ENCODE measurements at regions not wholly inside any gene's neighbourhood (a gene's known extent, or its start where the extent isn't known, plus 50 kb on each side); places are given as distances from the start of the nearest gene placed in this dataset.

DNA sequence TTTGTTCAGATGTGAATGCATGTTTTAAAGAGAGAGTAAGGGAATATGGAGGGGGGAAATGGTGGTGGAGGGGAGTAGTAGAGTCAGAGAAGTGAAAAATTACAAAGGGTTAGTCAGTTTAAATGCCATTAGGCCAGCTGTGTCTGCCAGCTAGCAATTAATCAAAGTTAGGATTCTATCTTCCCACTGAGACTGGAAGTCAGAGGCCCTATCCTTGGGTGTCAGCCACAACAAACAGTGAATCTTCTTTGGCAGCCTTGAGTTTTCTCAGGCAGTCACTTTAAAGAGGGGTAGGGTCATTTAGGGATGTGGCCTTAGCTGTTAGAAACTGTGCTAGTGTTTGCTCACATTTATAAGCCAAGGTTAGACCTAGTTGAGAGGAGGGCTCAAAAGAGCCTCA is 120.5 kb upstream of the BTBD3 start:
- H3K4me3 ChIP-seq (ENCODE audit: low read depth, low read length) = no peak overlapping the region
- H3K9ac ChIP-seq (ENCODE audit: low read depth, low read length) = no peak overlapping the region
- H3K9me3 ChIP-seq (ENCODE audit: control insufficient read depth, insufficient read depth, low read length) = no peaks in the 10 kb centered on the region
- peaks cover 6% of the 10 kb centered on the region for H3K27me3 ChIP-seq (ENCODE audit: control insufficient read depth, insufficient read depth, low read length)
- H3K4me1 ChIP-seq (ENCODE audit: control insufficient read depth, insufficient read depth, low read length) = peaks cover 3% of the 10 kb centered on the region
- no peaks in the 10 kb centered on the region for H3K36me3 ChIP-seq (ENCODE audit: control insufficient read depth, insufficient read depth, low read length)

DNA sequence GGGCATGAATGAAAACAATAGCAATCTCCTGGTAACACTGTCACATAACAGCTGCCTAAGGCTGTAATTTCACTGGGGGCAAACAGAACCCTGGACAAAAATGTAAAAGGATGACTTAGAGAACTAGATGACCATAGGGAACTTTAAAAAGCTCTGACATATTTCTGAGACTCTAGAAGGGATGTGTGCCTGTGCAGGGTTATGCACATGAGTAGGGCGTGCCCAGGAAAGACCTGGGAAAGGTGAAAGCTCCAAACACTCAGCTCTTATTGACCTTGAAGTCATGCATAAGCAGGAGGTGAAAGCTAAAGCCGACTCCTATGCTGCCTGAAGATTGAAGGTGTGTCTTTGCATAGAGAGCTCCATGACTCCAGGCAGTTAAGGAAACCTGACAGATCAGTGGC is 118.4 kb upstream of the BTBD3 start:
- H3K9me3 ChIP-seq (ENCODE audit: control insufficient read depth, insufficient read depth, low read length) = no peaks in the 10 kb centered on the region
- H3K27me3 ChIP-seq (ENCODE audit: control insufficient read depth, insufficient read depth, low read length) = peaks cover 6% of the 10 kb centered on the region
- H3K9ac ChIP-seq (ENCODE audit: low read depth, low read length) = no peak overlapping the region
- H3K4me1 ChIP-seq (ENCODE audit: control insufficient read depth, insufficient read depth, low read length) = peaks cover 3% of the 10 kb centered on the region
- H3K36me3 ChIP-seq (ENCODE audit: control insufficient read depth, insufficient read depth, low read length) = no peaks in the 10 kb centered on the region
- H3K4me3 ChIP-seq (ENCODE audit: low read depth, low read length) = no peak overlapping the region

DNA sequence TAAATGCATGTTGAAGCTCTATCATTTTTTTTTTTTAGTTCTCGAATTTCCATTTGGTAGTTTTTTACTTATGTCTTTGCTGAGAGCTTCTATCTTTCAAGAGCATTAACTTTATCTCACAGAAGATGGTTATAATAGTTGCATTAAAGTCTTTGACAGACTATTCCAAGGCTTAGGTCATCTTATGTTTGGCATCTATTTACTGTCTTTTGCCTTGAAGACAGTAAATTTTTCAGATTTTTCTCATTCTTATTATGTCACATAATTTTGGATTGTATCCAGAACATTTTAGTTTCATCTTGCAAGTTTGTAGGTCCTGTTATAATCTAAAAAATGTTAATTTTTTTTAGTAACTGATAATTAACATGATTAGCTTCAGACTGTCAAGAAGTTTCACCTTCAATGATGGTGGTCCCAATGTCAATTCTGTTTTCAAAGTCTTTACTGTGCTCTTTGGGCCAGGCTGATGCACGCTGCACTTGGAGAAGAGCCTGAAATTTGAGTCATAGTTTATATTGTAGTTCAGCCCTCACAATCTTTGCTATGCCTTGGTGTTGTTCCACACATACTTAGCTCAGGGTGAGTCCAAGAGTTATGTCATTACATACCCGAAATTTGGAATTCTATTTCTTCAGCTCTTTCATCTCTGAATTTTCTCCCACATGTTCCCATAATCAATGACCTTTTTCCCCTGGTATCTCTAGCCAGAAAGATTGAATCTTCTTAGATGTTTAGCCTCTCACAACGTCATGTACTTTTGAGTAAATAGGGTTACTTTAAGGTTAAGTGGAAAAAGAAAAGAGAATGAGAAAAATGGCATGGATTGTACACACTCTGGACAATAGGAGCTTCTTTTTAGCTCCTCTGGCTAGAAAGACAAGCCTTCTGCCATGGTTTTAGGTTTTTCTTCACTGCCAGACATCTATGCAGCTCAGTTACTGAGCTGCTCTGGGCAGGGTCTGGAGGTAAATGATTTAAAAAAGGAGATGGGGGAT is 110.3 kb upstream of the BTBD3 start:
- peaks cover 2% of the 10 kb centered on the region for H3K27me3 ChIP-seq (ENCODE audit: control insufficient read depth, insufficient read depth, low read length)
- H3K9me3 ChIP-seq (ENCODE audit: control insufficient read depth, insufficient read depth, low read length) = no peaks in the 10 kb centered on the region
- peaks cover 9% of the 10 kb centered on the region for H3K4me1 ChIP-seq (ENCODE audit: control insufficient read depth, insufficient read depth, low read length)
- H3K4me3 ChIP-seq (ENCODE audit: low read depth, low read length) = no peak overlapping the region
- H3K9ac ChIP-seq (ENCODE audit: low read depth, low read length) = no peak overlapping the region
- H3K36me3 ChIP-seq (ENCODE audit: control insufficient read depth, insufficient read depth, low read length) = no peaks in the 10 kb centered on the region

DNA sequence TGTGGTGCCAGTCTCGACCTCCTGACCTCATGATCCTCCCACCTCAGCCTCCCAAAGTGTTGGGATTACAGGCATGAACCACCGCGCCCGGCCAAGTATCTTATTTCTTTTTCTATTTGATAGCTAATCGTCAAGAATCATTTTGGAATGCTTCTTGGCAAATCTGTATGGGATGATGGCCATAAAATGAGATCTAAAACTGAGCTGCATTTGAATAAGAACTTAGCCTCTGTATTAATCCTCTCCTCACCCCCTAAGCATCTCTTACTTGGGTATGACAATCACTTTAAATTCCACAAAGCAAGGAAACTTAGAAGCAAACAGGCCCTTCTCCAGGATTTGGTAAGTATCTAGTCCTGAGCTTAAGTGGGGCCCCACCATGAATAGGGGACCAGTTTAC is 108.9 kb upstream of the BTBD3 start:
- Histone ChIP-seq H3K9ac (ENCODE audit: low read depth, low read length) (no peak overlapping the region), H3K27me3 (ENCODE audit: control insufficient read depth, insufficient read depth, low read length) (peaks cover 2% of the 10 kb centered on the region), H3K4me1 (ENCODE audit: control insufficient read depth, insufficient read depth, low read length) (peaks cover 9% of the 10 kb centered on the region), H3K36me3 (ENCODE audit: control insufficient read depth, insufficient read depth, low read length) (no peaks in the 10 kb centered on the region), H3K4me3 (ENCODE audit: low read depth, low read length) (no peak overlapping the region), H3K9me3 (ENCODE audit: control insufficient read depth, insufficient read depth, low read length) (no peaks in the 10 kb centered on the region)

DNA sequence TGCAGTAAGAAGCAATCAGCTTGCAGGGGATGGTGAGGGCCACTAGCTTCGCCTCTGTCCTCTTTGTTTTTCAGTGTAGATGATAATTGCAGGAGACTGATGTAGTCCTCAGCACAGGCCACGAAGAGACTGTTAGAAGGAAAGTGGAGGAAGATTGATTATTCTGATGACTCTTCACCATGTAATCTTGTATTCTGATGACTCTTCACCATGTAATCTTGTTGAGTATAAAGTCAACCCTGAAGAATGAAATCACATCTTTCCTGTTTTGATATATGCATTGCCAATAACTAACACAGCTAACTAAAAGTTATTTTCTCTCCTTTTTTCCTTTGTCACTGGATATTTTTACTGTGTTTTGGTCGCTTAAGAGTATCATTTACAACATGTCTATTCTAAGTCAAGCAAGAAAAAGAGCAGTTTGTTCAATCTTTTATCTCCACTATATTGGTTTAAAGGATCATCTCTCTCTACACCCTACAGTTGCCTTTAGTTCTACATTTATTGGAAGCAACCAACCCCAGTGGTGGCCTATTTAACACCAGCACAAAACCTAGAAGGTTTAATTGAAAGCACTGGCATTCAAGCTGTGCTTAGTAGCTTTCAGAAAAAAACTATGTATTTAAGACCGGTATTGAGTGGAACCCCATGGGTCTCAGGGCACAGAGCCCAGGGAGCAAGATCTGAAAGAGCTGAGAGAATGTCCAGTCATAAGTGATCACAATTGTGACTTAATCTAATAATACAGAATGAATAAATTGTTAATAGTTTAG is 107.2 kb upstream of the BTBD3 start:
- Histone ChIP-seq H3K9ac (ENCODE audit: low read depth, low read length) (no peak overlapping the region), H3K4me3 (ENCODE audit: low read depth, low read length) (no peak overlapping the region), H3K27me3 (ENCODE audit: control insufficient read depth, insufficient read depth, low read length) (peaks cover 2% of the 10 kb centered on the region), H3K36me3 (ENCODE audit: control insufficient read depth, insufficient read depth, low read length) (no peaks in the 10 kb centered on the region), H3K9me3 (ENCODE audit: control insufficient read depth, insufficient read depth, low read length) (no peaks in the 10 kb centered on the region), H3K4me1 (ENCODE audit: control insufficient read depth, insufficient read depth, low read length) (peaks cover 9% of the 10 kb centered on the region)

DNA sequence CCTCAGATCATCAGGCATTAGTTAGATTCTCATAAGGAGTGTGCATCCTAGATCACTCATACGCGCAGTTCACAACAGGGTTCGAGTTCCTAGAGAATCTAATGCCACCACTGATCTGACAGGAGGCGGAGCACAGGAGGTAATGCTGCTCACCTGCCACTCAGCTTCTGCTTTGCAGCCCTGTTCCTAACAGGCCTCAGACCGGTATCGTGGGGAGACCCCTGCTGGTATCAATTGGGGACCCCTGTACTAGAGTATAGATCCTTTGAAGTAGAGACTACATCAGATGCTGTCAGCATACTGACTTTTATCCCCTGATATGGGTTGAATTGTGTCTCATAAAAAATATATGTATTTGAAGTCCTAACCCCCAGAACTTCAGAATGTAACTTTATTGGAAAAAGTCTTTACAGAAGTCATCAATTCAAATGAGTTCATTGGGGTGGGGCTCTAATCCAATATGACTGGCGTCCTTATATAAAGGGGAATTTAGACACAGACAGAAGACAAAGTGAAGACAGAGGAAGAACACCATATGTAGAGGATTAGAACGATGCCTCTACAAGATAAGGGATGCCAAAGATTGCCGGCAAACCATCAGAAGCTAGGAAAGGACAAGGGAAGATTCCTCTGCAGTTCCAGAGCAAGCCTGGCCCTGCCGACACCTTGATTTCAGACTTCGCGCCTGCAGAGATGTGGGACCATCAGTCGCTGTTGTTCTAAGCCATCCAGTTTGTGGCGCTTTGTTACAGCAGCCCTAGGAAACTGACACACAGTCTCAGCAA is 104.4 kb upstream of the BTBD3 start:
- peaks cover 5% of the 10 kb centered on the region for H3K27me3 ChIP-seq (ENCODE audit: control insufficient read depth, insufficient read depth, low read length)
- no peaks in the 10 kb centered on the region for H3K36me3 ChIP-seq (ENCODE audit: control insufficient read depth, insufficient read depth, low read length)
- H3K4me1 ChIP-seq (ENCODE audit: control insufficient read depth, insufficient read depth, low read length) = no peaks in the 10 kb centered on the region
- H3K4me3 ChIP-seq (ENCODE audit: low read depth, low read length) = no peak overlapping the region
- H3K9me3 ChIP-seq (ENCODE audit: control insufficient read depth, insufficient read depth, low read length) = no peaks in the 10 kb centered on the region
- no peak overlapping the region for H3K9ac ChIP-seq (ENCODE audit: low read depth, low read length)

DNA sequence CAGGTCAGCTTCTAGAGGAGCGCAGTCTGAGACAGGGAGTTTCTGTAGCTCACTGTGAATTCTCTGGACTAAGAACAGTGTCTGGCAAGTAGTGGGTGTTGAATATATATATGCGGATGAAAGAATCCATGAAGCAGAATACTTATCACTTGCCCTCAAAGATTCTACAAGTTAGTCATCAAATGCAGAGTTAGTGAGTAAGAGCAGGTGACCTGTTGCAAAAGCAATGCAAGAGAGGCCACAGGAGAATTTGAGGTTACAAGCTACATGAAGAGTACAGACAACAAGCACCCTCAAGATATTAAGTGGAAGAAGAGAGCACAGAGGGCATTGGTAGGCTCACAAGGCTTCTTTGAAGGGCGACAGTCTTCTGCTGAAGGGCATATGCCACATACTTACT is 103.4 kb upstream of the BTBD3 start:
- no peaks in the 10 kb centered on the region for H3K36me3 ChIP-seq (ENCODE audit: control insufficient read depth, insufficient read depth, low read length)
- peaks cover 9% of the 10 kb centered on the region for H3K27me3 ChIP-seq (ENCODE audit: control insufficient read depth, insufficient read depth, low read length)
- no peak overlapping the region for H3K4me3 ChIP-seq (ENCODE audit: low read depth, low read length)
- no peaks in the 10 kb centered on the region for H3K9me3 ChIP-seq (ENCODE audit: control insufficient read depth, insufficient read depth, low read length)
- no peak overlapping the region for H3K9ac ChIP-seq (ENCODE audit: low read depth, low read length)
- H3K4me1 ChIP-seq (ENCODE audit: control insufficient read depth, insufficient read depth, low read length) = no peaks in the 10 kb centered on the region

DNA sequence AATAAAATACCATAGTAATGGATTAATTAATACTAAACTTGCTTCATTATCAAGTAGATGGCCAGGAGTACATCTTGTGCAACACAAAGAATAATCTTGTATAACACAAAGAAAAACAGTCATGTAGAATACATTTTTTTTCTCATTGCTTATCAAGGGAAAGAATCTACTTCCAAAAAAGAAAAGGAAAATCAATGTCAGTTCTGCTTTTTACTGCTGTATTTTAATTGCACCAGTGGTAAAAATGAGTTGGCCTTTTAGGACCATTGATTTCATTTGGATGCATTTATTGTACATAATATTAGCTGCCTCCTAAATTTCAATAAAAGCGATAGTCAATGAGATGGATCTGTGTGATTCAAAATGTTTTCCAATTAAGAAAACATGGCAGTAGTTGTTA is 96.9 kb upstream of the BTBD3 start:
- peaks cover 50% of the 10 kb centered on the region for H3K27me3 ChIP-seq (ENCODE audit: control insufficient read depth, insufficient read depth, low read length)
- H3K36me3 ChIP-seq (ENCODE audit: control insufficient read depth, insufficient read depth, low read length) = no peaks in the 10 kb centered on the region
- no peak overlapping the region for H3K4me3 ChIP-seq (ENCODE audit: low read depth, low read length)
- no peaks in the 10 kb centered on the region for H3K9me3 ChIP-seq (ENCODE audit: control insufficient read depth, insufficient read depth, low read length)
- H3K9ac ChIP-seq (ENCODE audit: low read depth, low read length) = no peak overlapping the region
- H3K4me1 ChIP-seq (ENCODE audit: control insufficient read depth, insufficient read depth, low read length) = no peaks in the 10 kb centered on the region

DNA sequence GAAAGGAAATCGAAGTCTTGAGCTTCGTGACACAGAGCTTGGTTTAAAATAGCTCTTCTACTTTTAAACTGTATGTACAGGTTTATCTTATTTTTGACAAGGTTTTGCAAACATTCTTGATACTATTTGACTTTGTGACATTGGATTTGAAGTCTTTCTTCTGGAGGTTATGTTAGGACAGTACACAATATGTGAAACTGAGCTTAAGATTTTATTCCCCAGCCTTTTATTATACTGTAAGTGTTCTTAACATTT is 95.2 kb upstream of the BTBD3 start:
- Histone ChIP-seq H3K4me1 (ENCODE audit: control insufficient read depth, insufficient read depth, low read length) (no peaks in the 10 kb centered on the region), H3K9me3 (ENCODE audit: control insufficient read depth, insufficient read depth, low read length) (no peaks in the 10 kb centered on the region), H3K4me3 (ENCODE audit: low read depth, low read length) (no peak overlapping the region), H3K36me3 (ENCODE audit: control insufficient read depth, insufficient read depth, low read length) (no peaks in the 10 kb centered on the region), H3K9ac (ENCODE audit: low read depth, low read length) (no peak overlapping the region), H3K27me3 (ENCODE audit: control insufficient read depth, insufficient read depth, low read length) (peaks cover 51% of the 10 kb centered on the region)

DNA sequence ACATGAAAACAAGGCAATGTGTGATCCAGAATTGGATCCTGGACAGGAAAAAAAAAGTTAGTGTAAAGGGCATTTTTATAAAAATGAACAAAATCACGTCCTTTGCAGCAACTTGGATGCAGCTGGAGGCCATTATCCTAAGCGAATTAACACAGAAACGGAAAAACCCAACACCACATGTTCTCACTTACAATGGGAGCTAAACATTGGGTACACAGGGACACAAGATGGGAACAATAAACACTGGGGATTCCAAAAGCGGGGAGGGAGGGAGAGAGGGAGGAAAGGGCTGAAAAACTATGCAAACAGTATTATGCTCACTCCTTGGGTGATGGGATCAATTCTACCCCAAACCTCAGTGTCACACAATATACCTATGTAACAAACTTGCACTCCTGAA is 91.4 kb upstream of the BTBD3 start:
- Histone ChIP-seq H3K36me3 (ENCODE audit: control insufficient read depth, insufficient read depth, low read length) (no peaks in the 10 kb centered on the region), H3K4me3 (ENCODE audit: low read depth, low read length) (no peak overlapping the region), H3K4me1 (ENCODE audit: control insufficient read depth, insufficient read depth, low read length) (no peaks in the 10 kb centered on the region), H3K9me3 (ENCODE audit: control insufficient read depth, insufficient read depth, low read length) (no peaks in the 10 kb centered on the region), H3K9ac (ENCODE audit: low read depth, low read length) (no peak overlapping the region), H3K27me3 (ENCODE audit: control insufficient read depth, insufficient read depth, low read length) (peaks cover 38% of the 10 kb centered on the region)

DNA sequence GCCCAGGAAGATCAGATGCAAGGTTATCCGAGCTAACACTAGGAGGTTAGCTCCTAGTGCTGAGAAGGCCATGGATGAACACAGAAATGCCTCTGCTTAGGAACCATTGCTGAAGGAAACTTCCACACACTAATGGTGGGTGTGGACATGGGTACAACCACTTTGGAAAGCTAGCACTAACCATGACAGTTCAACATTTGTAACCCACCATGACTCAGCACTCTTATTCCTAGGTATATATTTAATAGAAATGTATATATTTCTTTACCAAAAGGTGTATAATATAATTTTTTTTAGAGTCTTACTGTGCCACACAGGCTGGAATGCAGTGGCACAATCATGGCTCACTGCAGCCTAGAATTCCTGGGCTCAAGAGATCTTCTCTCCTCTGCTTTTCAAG is 85.3 kb upstream of the BTBD3 start:
- no peaks in the 10 kb centered on the region for H3K9me3 ChIP-seq (ENCODE audit: control insufficient read depth, insufficient read depth, low read length)
- peaks cover 4% of the 10 kb centered on the region for H3K27me3 ChIP-seq (ENCODE audit: control insufficient read depth, insufficient read depth, low read length)
- H3K4me1 ChIP-seq (ENCODE audit: control insufficient read depth, insufficient read depth, low read length) = no peaks in the 10 kb centered on the region
- no peak overlapping the region for H3K4me3 ChIP-seq (ENCODE audit: low read depth, low read length)
- H3K9ac ChIP-seq (ENCODE audit: low read depth, low read length) = no peak overlapping the region
- H3K36me3 ChIP-seq (ENCODE audit: control insufficient read depth, insufficient read depth, low read length) = no peaks in the 10 kb centered on the region
